PC-9 (cell line): ENCODE measurements at regions not wholly inside any gene's neighbourhood (a gene's known extent, or its start where the extent isn't known, plus 50 kb on each side); places are given as distances from the start of the nearest gene placed in this dataset.

Experiments used
- BruUV-seq: library from RNA; stranded (reverse); fragments of 400-500 nt; replicated peaks from 2 replicates; lab custom pipeline; 2021; lab: Mats Ljungman, UMichigan
- CTCF ChIA-PET: fragments of 300-600 bp; sonication (Branson Sonifier 250); formaldehyde crosslinking; loops from one replicate; lab custom pipeline; 2022; ENCODE audit warnings: antibody characterized with exemption; lab: Charles Lee
- POLR2A ChIA-PET: fragments of 300-600 bp; sonication (Branson Sonifier 250); formaldehyde crosslinking; loops from one replicate; lab custom pipeline; 2022; ENCODE audit warnings: antibody characterized with exemption; ENCODE audit not compliant: unreplicated experiment; lab: Charles Lee
- DNase-seq, 2 experiments: peaks; one replicate each; pipeline versions ENCODE4 v3.0.0 to v3.0.0-alpha.2; 2015 to 2022; ENCODE audit warnings: mixed read lengths in 1 of 2
- H2AFZ ChIP-seq: fragments of 200-600 bp; sonication (generic); 2 replicates; pipeline ENCODE4 v1.8.1; 2017; ENCODE audit warnings: antibody characterized with exemption
- H3F3A ChIP-seq: fragments of 200-600 bp; sonication (generic); 2 replicates; pipeline ENCODE4 v1.8.1; 2017; ENCODE audit warnings: antibody characterized with exemption, mild to moderate bottlenecking, low read depth; ENCODE audit not compliant: insufficient read depth
- H3K27ac ChIP-seq: fragments of 200-600 bp; sonication (generic); 2 replicates; pipeline ENCODE4 v1.6.1; 2016; ENCODE audit warnings: mixed run types
- H3K27me3 ChIP-seq: fragments of 200-600 bp; sonication (generic); 2 replicates; pipeline ENCODE4 v1.6.1; 2016; ENCODE audit warnings: low read depth, mixed run types; ENCODE audit not compliant: insufficient read depth
- H3K36me3 ChIP-seq: fragments of 200-600 bp; sonication (generic); 2 replicates; pipeline ENCODE4 v1.6.1; 2016; ENCODE audit warnings: low read depth, mixed run types
- H3K4me1 ChIP-seq: fragments of 200-600 bp; sonication (generic); replicated peaks from 2 replicates; pipeline ENCODE4 v1.6.1; 2016; ENCODE audit warnings: mixed run types; ENCODE audit not compliant: insufficient read depth
- H3K4me2 ChIP-seq: fragments of 200-600 bp; sonication (generic); 2 replicates; pipeline ENCODE4 v1.6.1; 2017; ENCODE audit warnings: mixed run types
- H3K4me3 ChIP-seq: fragments of 200-600 bp; sonication (generic); 2 replicates; pipeline ENCODE4 v1.6.1; 2016; ENCODE audit warnings: mixed run types
- H3K79me2 ChIP-seq: fragments of 200-600 bp; sonication (generic); 2 replicates; pipeline ENCODE4 v1.6.1; 2017; ENCODE audit warnings: low read depth, mixed run types
- H3K9me2 ChIP-seq: fragments of 200-600 bp; sonication (generic); 2 replicates; pipeline ENCODE4 v1.8.1; 2017; ENCODE audit warnings: mild to moderate bottlenecking; ENCODE audit not compliant: insufficient read depth
- H3K9me3 ChIP-seq: fragments of 200-600 bp; sonication (generic); 2 replicates; pipeline ENCODE4 v1.8.1; 2016; ENCODE audit warnings: low read depth; ENCODE audit not compliant: insufficient read depth
- H4K20me1 ChIP-seq: fragments of 200-600 bp; sonication (generic); 2 replicates; pipeline ENCODE4 v1.8.1; 2017; ENCODE audit not compliant: insufficient read depth
- CTCF ChIP-seq: fragments of 200-600 bp; sonication (generic); conservative IDR thresholded peaks from 2 replicates; pipeline ENCODE4 v1.6.1; 2017; ENCODE audit warnings: mixed run types, antibody characterized with exemption, mild to moderate bottlenecking, moderate library complexity
- EZH2 ChIP-seq: fragments of 200-600 bp; sonication (generic); IDR thresholded peaks from 2 replicates; pipeline ENCODE4 v1.8.0; 2017; ENCODE audit warnings: antibody characterized with exemption, low read depth
- intact Hi-C: fragments of 100-400 bp; cut with micrococcal nuclease; formaldehyde crosslinking; loops from one replicate; pipeline ENCODE4 v1.10.0; 2022; ENCODE audit not compliant: unreplicated experiment

DNA sequence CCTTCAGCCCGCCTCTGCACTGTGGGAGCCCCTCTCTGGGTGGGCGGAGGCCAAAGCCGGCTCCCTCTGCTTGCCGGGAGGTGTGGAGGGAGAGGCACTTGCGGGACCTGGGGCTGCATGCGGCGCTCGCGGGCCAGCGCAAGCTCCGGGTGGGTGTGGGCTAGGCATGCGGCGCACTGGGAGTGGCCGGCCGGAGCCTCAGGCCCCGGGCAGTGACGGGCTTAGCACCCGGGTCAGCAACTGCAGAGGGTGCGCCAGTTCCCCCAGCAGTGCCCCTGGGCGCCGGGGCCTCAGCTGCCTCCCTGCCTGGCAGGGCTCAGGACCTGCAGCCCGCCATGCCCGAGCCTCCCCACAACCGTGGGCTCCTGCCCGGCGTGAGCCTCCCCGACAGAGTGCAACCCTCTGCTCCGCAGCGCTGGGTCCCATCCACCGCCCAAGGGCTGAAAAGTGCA is 98.9 kb upstream of the POU1F1 start:
- POLR2A ChIA-PET, result no interaction called here
- CTCF ChIA-PET, result no interaction called here
- Histone ChIP-seq H3K27me3 (no peaks in the 10 kb centered on the region), H4K20me1 (no peaks in the 10 kb centered on the region), H3K4me1 (no peaks in the 10 kb centered on the region), H3F3A (no peaks in the 10 kb centered on the region), H3K79me2 (no peaks in the 10 kb centered on the region), H3K4me3 (no peak overlapping the region), H3K9me2 (no peaks in the 10 kb centered on the region), H3K4me2 (no peak overlapping the region), H2AFZ (no peak overlapping the region), H3K9me3 (no peaks in the 10 kb centered on the region), H3K27ac (no peak overlapping the region), H3K36me3 (no peaks in the 10 kb centered on the region)
- intact Hi-C loops, result no loop called here
- BruUV-seq, result no TSS peak
- no peak for TF ChIP-seq EZH2
- no peak for TF ChIP-seq CTCF
- no peak for DNase-seq

DNA sequence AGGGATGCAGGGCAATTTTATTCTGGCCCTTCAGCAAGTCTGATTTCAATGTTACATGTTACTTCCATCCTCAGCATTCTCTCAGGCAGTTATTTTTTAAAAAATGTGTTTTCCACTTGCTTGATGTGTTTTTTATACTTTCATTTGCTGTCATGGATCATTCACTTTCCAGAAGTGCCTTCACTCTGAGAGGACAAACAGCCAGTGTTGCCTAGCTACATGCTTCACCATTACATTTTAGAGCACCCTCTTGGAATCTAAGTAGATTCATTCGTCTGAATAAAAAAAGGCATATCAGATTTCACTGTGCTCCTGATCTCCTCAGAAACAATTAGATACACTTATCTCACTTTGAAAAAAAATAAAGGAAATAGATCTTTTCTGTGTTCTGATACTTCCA is 93.6 kb upstream of the POU1F1 start:
- POLR2A ChIA-PET, result no interaction called here
- no peaks in the 10 kb centered on the region for H3K9me2 ChIP-seq
- H3K4me2 ChIP-seq, result no peak overlapping the region
- H3K36me3 ChIP-seq, result no peaks in the 10 kb centered on the region
- H3K79me2 ChIP-seq, result no peaks in the 10 kb centered on the region
- H3F3A ChIP-seq, result no peaks in the 10 kb centered on the region
- H4K20me1 ChIP-seq, result no peaks in the 10 kb centered on the region
- H2AFZ ChIP-seq, result 0 out of 2 replicates have a peak overlapping the region, but pooled peaks have one; percentile 48
- intact Hi-C loops, result no loop called here
- H3K27ac ChIP-seq, result no peak overlapping the region
- H3K4me3 ChIP-seq, result no peak overlapping the region
- DNase-seq, result no peak
- CTCF ChIA-PET, result no interaction called here
- BruUV-seq, result no TSS peak
- peaks cover 7% of the 10 kb centered on the region; the same call in 1 of the 2 replicates for H3K4me1 ChIP-seq
- no peaks in the 10 kb centered on the region for H3K9me3 ChIP-seq
- TF ChIP-seq CTCF (no peak), EZH2 (no peak)
- H3K27me3 ChIP-seq, result no peaks in the 10 kb centered on the region

DNA sequence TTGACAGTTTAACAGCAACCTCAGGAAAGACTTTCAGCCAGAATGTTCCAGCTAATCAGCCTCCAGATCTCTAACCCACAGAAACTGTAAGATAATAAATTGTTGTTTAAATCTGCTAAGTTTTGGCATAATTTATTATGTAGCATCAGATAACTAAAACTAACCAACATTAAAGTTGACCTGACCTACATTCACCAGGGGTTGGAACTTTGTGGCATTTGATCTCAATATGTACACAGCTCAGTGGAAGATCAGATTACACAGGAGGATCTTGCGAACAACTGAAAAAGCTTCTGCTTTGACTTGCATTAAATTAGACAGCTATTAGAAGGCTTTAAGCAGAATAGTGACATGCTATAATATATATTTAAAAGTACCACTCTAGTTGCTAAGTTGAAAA is 91.4 kb upstream of the POU1F1 start:
- Histone ChIP-seq H2AFZ (no peak overlapping the region), H3K79me2 (no peaks in the 10 kb centered on the region), H3K27ac (no peak overlapping the region), H3F3A (no peaks in the 10 kb centered on the region), H3K27me3 (no peaks in the 10 kb centered on the region), H4K20me1 (no peaks in the 10 kb centered on the region), H3K4me2 (no peak overlapping the region), H3K9me2 (no peaks in the 10 kb centered on the region), H3K9me3 (no peaks in the 10 kb centered on the region), H3K4me1 (peaks cover 7% of the 10 kb centered on the region; the same call in 1 of the 2 replicates), H3K36me3 (no peaks in the 10 kb centered on the region), H3K4me3 (no peak overlapping the region)
- TF ChIP-seq EZH2 (no peak), CTCF (no peak)
- ChIA-PET CTCF (no interaction called here), POLR2A (no interaction called here)
- no peak for DNase-seq
- no TSS peak for BruUV-seq
- intact Hi-C loops, result loop anchor here (10.0 kb wide), 1 partner anchor 67 kb away; no protein-coding TSS in a partner anchor
